Right lobe of liver (tissue), 4 donors: ENCODE measurements at regions not wholly inside any gene's neighbourhood (a gene's known extent, or its start where the extent isn't known, plus 50 kb on each side); places are given as distances from the start of the nearest gene placed in this dataset.

Experiments
- POLR2A ChIP-seq: fragments of 450-650 bp; IDR thresholded peaks from one replicate; pipeline ENCODE4 v1.6.1; 2017; ENCODE audit warnings: antibody characterized with exemption, mild to moderate bottlenecking
- TF ChIP-seq, protein P1 (sequence below), 4 donors: fragments of 200-600 bp in 3 of 4; fragments of 450-650 bp in 1 of 4; IDR thresholded peaks; one replicate each; pipeline versions ENCODE4 v1.5.1 to v1.8.0; 2016 to 2022; ENCODE audit warnings: antibody characterized with exemption in 4 of 4, mild to moderate bottlenecking in 2 of 4
- donor health status: DM: no; HTN: no; CAD: no.
- donor health status: DM: no; HTN: no; CAD: no.
- donor health status: DM: no; HTN: yes; CAD: no.

DNA sequence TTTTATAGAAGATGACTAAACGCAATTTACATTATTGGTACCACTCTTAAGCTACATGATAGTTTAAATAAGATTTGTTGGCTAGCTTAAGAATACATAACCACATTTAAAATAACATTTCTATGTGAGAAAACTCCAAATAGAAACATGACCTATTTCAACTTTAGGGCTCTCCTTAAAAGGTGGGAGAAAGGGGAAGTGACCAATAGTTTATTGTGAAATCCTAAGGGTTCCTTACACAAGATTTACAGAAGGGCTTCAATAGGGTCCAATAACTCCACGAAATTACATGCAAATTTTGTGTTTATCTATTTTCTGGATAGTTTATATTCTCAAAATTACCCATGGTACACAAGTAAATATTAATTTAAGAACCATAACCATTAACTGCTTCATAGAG, 91.6 kb upstream of the DST start:
- TF ChIP-seq, protein P1, sequence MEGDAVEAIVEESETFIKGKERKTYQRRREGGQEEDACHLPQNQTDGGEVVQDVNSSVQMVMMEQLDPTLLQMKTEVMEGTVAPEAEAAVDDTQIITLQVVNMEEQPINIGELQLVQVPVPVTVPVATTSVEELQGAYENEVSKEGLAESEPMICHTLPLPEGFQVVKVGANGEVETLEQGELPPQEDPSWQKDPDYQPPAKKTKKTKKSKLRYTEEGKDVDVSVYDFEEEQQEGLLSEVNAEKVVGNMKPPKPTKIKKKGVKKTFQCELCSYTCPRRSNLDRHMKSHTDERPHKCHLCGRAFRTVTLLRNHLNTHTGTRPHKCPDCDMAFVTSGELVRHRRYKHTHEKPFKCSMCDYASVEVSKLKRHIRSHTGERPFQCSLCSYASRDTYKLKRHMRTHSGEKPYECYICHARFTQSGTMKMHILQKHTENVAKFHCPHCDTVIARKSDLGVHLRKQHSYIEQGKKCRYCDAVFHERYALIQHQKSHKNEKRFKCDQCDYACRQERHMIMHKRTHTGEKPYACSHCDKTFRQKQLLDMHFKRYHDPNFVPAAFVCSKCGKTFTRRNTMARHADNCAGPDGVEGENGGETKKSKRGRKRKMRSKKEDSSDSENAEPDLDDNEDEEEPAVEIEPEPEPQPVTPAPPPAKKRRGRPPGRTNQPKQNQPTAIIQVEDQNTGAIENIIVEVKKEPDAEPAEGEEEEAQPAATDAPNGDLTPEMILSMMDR (IDR thresholded peaks at IDR 0.05) = no peak
- TF ChIP-seq POLR2A = no peak
